AG04449 (cell line): ENCODE measurements at regions not wholly inside any gene's neighbourhood (a gene's known extent, or its start where the extent isn't known, plus 50 kb on each side); places are given as distances from the start of the nearest gene placed in this dataset.

ENCODE experiments used
- CTCF ChIA-PET: fragments of 350-600 bp; formaldehyde crosslinking; extraction: SDS; loops from one replicate; lab custom pipeline; 2021; ENCODE audit warnings: antibody characterized with exemption; lab: Yijun Ruan, JAX
- POLR2A ChIA-PET: fragments of 400-600, 350-600 bp; formaldehyde crosslinking; extraction: SDS; loops from one replicate; lab custom pipeline; 2020; ENCODE audit warnings: antibody characterized with exemption, inconsistent platforms; lab: Yijun Ruan, JAX
- DNase-seq: peaks from one replicate; pipeline ENCODE4 v3.0.0-alpha.2; 2010; ENCODE audit warnings: low read depth, low spot score
- H3K4me3 ChIP-seq: 2 replicates; pipeline ENCODE4 v1.5.1; 2011; ENCODE audit warnings: low read depth, mild to moderate bottlenecking, control low read depth, low read length
- CTCF ChIP-seq: IDR thresholded peaks from one replicate; pipeline ENCODE4 v1.5.1; 2011; ENCODE audit warnings: mild to moderate bottlenecking, moderate library complexity, low read length, control low read depth, inconsistent platforms; ENCODE audit not compliant: insufficient read depth; ENCODE audit errors: missing control alignments

GRCh38 chr3:8399686-8400085, 101.9 kb upstream of the LMCD1 start:
- TF ChIP-seq CTCF = no peak
- ChIA-PET POLR2A (no interaction called here), CTCF (interaction anchor here (1.7 kb wide), 1 partner anchor 17 kb away, joined by 7 read pairs; no protein-coding TSS in a partner anchor)
- H3K4me3 ChIP-seq = no peak overlapping the region
- no peak for DNase-seq

- no peak for DNase-seq
- ChIA-PET CTCF (interaction anchor here (1.7 kb wide), 1 partner anchor 16 kb away, joined by 7 read pairs; no protein-coding TSS in a partner anchor), POLR2A (no interaction called here)
- H3K4me3 ChIP-seq = no peak overlapping the region
- no peak for TF ChIP-seq CTCF
Measured at GRCh38 chr3:8400911-8401310, 100.7 kb upstream of the LMCD1 start.

- POLR2A ChIA-PET = no interaction called here
- no peak for TF ChIP-seq CTCF
Measured at GRCh38 chr3:8403996-8404395, 97.6 kb upstream of the LMCD1 start.

GRCh38 chr3:8405144-8405543, 96.5 kb upstream of the LMCD1 start:
- no peak for DNase-seq
- no peak for TF ChIP-seq CTCF
- no peak overlapping the region for H3K4me3 ChIP-seq
- CTCF ChIA-PET = interaction anchor here (2.2 kb wide), 1 partner anchor 11 kb away, joined by 20 read pairs; no protein-coding TSS in a partner anchor
- POLR2A ChIA-PET = no interaction called here

More at GRCh38 chr3:8403996-8404395, 97.6 kb upstream of the LMCD1 start:
- H3K4me3 ChIP-seq = no peak overlapping the region
- DNase-seq = no peak
- CTCF ChIA-PET = interaction anchor here (1.2 to 2.2 kb wide), 3 partner anchors 12 to 218 kb away, joined by 3 to 20 read pairs (median 5); no protein-coding TSS in a partner anchor

- H3K4me3 ChIP-seq = no peak overlapping the region
- DNase-seq = no peak
- ChIA-PET CTCF (interaction anchor here (0.8 to 1.1 kb wide), 2 partner anchors 11 to 105 kb away, joined by 3 to 4 read pairs; no protein-coding TSS in a partner anchor), POLR2A (no interaction called here)
- no peak for TF ChIP-seq CTCF
Measured at GRCh38 chr3:8406479-8406878, 95.1 kb upstream of the LMCD1 start.

- ChIA-PET CTCF (interaction anchor here (1.4 to 6.4 kb wide), 5 partner anchors 30 to 318 kb away, joined by 4 to 171 read pairs (median 30); no protein-coding TSS in a partner anchor), POLR2A (no interaction called here)
- DNase-seq = no peak
- H3K4me3 ChIP-seq = no peak overlapping the region
- TF ChIP-seq CTCF = no peak
Measured at GRCh38 chr3:8413337-8413926, 88.2 kb upstream of the LMCD1 start.
